ENCODE measurements at regions not wholly inside any gene's neighbourhood (a gene's known extent, or its start where the extent isn't known, plus 50 kb on each side); places are given as distances from the start of the nearest gene placed in this dataset.

DNA sequence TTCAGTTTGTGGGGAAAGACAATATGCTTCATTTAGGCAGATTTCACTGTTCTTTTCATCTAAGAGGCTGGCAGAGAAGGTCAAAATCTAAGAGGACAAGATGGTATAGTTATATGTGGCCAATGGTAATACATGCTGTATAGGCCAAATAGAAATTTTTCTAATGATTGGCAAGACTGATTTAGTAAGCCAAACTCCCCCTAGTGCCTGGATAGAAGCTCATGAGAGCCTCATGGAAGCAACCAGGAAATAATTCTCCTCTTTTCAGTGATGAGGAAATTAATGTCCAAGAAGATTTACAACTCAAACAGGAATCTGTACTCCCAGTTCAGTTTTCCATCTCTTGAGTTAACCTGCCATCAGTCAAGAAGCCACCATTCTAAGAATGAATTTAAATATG, 253.6 kb upstream of the PHF14 start:
- DNase-seq (ENCODE audit: extremely low read depth, low read depth) = no peak
- TF ChIP-seq, protein P1, sequence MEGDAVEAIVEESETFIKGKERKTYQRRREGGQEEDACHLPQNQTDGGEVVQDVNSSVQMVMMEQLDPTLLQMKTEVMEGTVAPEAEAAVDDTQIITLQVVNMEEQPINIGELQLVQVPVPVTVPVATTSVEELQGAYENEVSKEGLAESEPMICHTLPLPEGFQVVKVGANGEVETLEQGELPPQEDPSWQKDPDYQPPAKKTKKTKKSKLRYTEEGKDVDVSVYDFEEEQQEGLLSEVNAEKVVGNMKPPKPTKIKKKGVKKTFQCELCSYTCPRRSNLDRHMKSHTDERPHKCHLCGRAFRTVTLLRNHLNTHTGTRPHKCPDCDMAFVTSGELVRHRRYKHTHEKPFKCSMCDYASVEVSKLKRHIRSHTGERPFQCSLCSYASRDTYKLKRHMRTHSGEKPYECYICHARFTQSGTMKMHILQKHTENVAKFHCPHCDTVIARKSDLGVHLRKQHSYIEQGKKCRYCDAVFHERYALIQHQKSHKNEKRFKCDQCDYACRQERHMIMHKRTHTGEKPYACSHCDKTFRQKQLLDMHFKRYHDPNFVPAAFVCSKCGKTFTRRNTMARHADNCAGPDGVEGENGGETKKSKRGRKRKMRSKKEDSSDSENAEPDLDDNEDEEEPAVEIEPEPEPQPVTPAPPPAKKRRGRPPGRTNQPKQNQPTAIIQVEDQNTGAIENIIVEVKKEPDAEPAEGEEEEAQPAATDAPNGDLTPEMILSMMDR (IDR thresholded peaks at IDR 0.05; ENCODE audit: low read depth, low read length) = no peak

DNA sequence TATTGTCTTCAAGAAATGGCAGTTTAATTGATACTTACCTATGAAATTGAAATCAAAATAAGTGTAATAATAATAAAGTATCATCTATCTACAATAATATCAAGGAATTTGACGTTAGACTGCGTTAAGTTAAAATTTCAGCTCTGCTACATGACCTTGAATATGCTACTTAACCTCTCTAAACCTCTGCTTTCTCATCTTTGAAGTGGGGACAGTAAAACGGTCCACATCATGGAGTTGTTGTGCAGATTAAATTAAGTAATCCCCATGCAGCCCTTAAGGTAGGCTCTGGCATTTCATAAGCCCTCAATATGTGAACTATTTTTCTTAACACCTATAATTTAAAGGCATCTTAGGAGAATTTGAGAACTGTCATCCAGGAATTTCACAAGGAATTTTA, 252.4 kb upstream of the PHF14 start:
- TF ChIP-seq, protein P1 (IDR thresholded peaks at IDR 0.05; ENCODE audit: low read depth, low read length) = no peak
- DNase-seq (ENCODE audit: extremely low read depth, low read depth) = no peak

DNA sequence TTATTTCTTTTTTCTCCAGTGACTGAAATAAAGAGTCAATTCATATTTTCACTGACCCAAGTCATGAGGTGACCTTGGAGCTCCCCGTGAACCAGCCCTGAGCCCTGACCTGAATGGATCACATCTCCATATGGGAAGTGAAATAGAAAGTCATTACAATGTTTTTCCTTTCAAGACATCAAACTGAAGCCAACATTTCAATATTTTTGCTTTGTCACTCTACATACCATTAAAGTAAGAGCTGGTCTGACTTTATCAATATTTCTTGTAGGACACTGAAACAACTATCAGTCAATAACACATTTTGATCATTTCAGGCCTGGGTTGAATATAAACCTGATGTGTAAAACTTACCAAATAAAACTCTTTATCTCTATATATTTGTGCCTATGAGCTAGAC, 249.8 kb upstream of the PHF14 start:
- DNase-seq (ENCODE audit: extremely low read depth, low read depth) = no peak
- TF ChIP-seq, protein P1 (IDR thresholded peaks at IDR 0.05; ENCODE audit: low read depth, low read length) = no peak

DNA sequence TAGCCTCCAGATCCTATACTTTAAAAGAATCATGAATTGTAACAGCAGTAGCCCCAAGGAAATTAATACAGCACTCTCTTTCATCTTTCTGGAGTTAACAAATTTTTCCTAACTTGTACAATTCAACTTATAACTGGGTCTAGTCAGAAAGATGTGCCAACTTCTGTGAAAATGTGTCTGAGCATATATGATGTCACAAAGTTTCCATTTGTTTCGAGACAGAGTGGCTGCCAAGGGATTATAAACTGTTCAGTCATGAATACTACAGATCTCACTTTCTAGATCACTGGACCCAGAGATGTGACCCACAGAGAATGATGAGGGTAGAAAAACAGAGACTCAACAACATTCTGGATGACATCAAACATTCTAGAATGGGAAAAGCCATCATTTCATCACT, 249.2 kb upstream of the PHF14 start:
- TF ChIP-seq, protein P1 (IDR thresholded peaks at IDR 0.05; ENCODE audit: low read depth, low read length) = no peak
- DNase-seq (ENCODE audit: extremely low read depth, low read depth) = no peak

DNA sequence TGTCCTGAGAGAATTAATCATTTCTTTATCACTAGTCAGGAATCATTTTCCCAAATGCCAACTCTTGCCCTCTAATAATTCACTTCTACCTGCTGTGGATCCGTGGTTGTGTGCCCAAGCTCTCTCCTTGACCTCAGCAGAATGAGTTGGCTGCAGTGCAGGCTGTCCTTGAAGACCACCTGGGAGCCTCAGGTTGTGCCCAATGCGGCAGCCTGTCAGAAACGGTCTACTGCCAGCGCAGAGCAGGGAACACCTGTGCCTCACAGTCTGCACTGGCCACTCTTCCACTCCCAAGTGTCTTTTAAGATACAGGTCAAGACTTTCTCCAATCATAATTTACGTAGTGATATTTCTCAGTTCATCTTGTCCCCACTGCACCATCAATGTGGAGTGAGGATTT, 246.0 kb upstream of the PHF14 start:
- TF ChIP-seq, protein P1 (IDR thresholded peaks at IDR 0.05; ENCODE audit: low read depth, low read length) = no peak
- no peak for DNase-seq (ENCODE audit: extremely low read depth, low read depth)

DNA sequence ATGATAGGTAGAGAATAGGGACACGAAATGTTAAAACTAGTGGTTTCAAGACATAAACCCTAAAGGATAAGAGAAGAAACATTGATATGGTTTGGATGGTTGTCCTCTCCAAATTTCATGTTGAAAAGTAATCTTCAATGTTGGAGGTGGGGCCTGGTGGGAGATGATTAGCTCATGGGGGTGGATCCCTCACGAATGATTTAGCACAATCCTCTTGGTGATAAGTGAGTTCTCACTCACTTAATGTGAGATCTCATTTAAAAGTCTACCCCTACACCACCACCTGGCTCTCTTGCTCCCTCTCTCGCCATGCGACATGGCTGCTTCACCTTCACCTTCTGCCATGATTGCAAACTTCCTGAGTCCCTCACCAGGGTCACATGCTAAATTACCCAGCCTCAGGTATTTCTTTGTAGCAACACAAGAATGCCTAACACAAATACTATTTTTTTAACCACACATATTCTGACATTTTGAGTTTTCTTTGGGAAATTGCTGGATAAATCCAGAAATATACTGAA, 242.4 kb upstream of the PHF14 start:
- DNase-seq (ENCODE audit: extremely low read depth, low read depth) = no peak
- TF ChIP-seq, protein P1 (IDR thresholded peaks at IDR 0.05; ENCODE audit: low read depth, low read length) = no peak

DNA sequence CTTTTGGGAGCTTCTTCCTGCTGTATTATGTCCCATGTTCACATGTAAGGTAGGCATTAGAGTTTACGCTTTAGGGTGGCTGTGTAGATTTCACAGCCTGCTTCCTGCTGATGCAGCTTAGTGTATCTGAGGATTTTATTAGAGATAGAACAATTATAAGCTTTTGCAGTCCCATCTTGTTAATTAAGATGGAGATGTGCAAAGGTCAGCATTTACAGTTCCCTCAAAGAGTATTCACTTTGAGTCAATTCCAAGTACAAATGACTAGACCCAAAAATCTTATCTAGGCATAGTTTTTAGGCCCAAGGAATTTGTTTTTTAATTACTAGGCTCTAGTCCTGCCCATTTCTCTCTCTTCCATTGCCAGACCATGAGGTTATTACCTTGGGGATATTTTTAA, 239.9 kb upstream of the PHF14 start:
- DNase-seq (ENCODE audit: extremely low read depth, low read depth) = no peak
- TF ChIP-seq, protein P1 (IDR thresholded peaks at IDR 0.05; ENCODE audit: low read depth, low read length) = no peak
